HCT116 (cell line): ENCODE measurements at regions not wholly inside any gene's neighbourhood (a gene's known extent, or its start where the extent isn't known, plus 50 kb on each side); places are given as distances from the start of the nearest gene placed in this dataset.

Experiments used
- SIN3A ChIP-seq: IDR thresholded peaks from 2 replicates; pipeline ENCODE4 v1.6.1; 2012; ENCODE audit warnings: low read depth
- YY1 ChIP-seq: IDR thresholded peaks from 2 replicates; pipeline ENCODE4 v1.6.1; 2011; ENCODE audit warnings: low read length, low read depth, moderate library complexity, mild to moderate bottlenecking; ENCODE audit not compliant: insufficient replicate concordance; ENCODE audit errors: extremely low read depth
- ZFX ChIP-seq: fragments of 450-650 bp; IDR thresholded peaks from 2 replicates; pipeline ENCODE4 v1.6.1; 2017

DNA sequence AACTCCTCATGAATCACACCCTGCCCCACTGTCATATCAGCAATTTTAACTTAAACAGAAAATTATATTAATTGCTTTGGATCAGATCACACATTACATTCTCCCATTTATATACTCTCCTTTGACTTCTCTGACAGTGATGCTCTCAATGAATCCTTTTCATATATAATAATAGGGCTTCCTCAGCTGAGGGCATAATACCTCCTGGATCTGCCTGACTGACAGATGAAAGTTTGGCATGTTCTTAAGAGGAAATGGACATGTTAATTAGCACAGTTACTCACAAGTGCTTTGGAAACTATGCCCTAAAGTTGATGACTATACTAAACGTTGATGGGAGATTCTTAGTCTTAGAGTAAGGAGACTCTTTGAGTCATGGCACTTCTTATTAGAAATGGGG lies 478.2 kb upstream of the LRRN3 start:
- TF ChIP-seq YY1 (no peak), ZFX (no peak), SIN3A (no peak)
